NCI-H1048 (cell line): ENCODE measurements at regions not wholly inside any gene's neighbourhood (a gene's known extent, or its start where the extent isn't known, plus 50 kb on each side); places are given as distances from the start of the nearest gene placed in this dataset.
"Not testable (repeated sequence)": the region's sequence is repeated elsewhere in the genome, so short reads cannot be mapped to it uniquely, and the experiment has no call there.

Experiments
- DNase-seq: peaks from one replicate; lab custom pipeline; 2025; lab: John Stamatoyannopoulos, UW

DNA sequence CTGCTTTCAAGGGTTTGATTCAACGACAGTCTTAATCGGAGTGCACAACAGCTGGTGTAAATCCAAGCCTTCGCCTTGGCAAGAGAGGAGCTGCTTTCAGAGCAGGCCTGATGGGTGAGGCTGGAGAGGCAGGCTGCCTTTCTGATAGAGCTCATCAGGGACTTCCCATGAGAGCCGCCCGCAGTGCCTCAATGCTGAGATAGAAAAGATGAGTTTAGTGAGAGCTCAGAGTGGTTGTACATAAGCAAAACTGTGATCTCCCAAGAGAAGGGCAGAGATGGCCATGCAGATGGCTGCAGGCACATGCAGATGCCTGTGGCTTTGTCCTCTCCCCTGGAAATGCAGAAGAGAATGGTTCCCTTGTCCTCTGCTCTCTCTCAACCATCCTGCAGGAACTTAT lies 122.1 kb downstream of the ARL4C start:
- DNase-seq, result no peak

- no peak for DNase-seq
Observed at GRCh38 chr2:234374150-234374508, 122.8 kb downstream of the ARL4C start.

- no peak for DNase-seq
Observed at GRCh38 chr2:234373481-234374149, 123.3 kb downstream of the ARL4C start.

DNA sequence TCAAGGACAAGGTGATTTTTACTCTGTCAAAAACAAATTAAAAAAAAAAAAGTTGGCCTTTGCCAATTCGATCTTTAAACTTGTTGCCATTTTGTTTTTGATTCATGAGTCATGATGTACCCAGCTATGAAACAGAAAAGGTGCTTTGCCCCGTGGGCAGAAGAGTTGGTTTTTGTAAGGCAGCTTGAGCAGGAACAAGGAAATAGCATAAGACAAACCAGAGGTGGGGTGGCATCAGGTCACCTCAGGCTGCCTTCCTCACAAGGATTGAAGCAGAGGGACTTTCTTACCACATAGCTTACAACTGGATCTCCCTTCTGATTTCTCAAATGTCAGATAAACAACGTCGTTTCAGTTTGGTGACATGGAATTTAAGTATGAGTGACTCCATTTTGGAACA lies 123.8 kb downstream of the ARL4C start:
- DNase-seq, result no peak

DNA sequence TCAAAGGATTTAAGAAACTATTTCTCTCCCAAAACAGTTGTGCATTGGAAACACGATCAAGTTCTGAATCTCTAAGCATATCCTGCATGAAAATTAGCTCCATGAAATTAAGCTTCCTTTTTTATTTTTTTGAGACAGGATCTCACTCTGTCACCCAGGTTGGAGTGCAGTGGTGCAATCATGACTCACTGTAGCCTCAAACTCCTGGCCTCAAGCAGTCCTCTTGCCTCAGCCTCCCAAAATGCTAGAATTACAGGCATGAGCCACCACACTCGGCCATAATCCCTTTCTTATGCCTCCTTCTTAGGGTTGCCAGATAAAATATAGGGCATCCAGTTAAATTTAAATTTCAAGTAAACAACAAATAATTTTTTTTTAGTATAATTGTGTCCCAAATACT lies 124.4 kb downstream of the ARL4C start:
- no peak for DNase-seq

- no peak for DNase-seq
Observed at GRCh38 chr2:234368861-234369261, 128.0 kb downstream of the ARL4C start.

GRCh38 chr2:234366891-234367290 lies 130.0 kb downstream of the ARL4C start:
- DNase-seq, result no peak

DNA sequence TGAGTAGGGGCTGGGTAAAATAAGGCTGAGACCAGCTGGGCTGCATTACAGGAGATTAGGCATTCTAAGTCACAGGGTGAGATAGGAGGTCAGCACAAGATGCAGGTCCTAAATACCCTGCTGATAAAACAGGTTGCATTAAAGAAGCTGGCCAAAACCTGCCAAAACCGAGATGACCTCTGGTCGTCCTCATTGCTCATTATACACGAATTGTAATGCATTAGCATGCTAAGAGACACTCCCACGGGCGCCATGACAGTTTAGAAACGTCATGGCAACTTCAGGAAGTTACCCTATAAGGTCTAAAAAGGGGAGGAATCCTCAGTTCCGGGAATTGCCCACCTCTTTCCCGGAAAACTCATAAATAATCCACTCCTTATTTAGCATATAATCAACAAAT lies 132.2 kb downstream of the ARL4C start:
- DNase-seq, result no peak

DNA sequence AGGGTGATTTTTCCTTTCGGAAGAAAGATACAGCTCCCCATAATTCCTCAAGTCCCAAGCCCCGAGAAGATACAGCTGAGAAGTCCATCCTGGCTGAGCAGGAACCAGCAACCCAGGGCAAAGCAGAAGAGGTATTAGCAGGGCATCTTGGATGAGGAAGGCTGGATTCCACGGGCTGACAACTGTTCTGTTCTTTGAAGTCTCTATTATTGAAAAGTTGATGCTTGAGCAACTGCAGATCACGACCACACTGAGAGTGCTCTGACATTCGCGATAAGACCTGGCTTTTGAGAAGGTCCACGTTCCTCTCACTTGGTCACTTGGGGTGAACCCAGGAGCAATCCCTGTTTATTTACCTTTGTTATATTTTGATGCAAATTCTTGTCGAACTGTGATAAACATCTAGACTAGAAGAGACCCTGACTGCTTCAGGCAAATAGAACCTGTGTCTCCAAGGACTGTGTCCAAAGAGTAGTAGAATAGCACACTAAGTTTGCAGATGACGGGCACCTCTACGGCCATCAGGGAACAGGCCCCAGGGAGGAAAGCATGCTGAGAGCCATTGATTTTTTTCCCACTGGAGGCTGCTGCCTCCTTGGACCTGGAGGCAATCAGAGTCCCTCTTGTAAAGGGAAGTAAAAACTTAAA lies 133.1 kb downstream of the ARL4C start:
- no peak for DNase-seq

GRCh38 chr2:234363011-234363487 lies 133.8 kb downstream of the ARL4C start:
- no peak for DNase-seq

DNA sequence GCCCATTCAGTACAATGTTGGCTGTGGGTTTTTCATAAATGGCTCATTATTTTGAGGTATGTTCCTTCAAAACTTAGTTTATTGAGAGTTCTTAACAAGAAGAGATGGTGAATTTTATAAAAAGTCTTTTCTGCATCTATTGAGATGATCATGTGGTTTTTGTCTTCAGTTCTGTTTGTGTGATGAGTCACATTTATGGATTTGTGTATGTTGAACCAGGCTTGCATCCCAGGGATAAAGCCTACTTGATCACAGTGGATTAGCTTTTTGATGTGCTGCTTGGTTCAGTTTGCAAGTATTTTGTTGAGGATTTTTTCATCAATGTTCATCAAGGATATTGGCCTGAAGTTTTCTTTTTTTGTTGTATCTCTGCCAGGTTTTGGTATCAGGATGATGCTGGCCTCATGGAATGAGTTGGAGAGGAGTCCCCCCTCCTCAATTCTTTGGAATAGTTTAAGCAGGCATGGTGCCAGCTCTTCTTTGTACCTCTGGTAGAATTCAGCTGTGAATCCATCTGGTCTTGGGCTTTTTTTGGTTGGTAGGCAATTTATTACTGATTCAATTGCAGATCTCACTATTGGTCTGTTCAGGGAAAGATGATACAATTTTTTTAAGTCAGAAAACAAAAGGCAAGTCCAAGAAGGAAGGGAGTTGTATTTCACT lies 136.4 kb downstream of the ARL4C start:
- DNase-seq, result not testable (repeated sequence)

DNA sequence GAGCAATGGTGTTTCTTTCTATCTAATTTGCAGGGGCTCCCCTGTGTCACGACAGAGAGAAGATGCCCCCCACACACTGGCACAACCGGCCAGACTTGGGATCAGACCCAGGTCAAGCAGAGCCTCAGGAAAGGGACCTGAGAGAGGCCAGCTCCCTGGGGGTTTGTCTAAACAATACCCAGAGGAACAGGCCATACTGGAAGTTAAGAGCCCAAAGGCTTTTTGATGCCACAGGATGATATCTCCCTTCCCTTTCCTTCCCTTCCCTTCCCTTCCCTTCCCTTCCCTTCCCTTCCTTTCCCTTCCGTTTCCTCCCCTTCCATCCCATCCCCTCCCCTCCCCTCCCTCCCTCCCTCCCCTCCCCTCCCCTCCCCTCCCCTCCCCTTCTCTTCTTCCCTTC lies 139.2 kb downstream of the ARL4C start:
- no peak for DNase-seq

- no peak for DNase-seq
Observed at GRCh38 chr2:234355808-234356365, 141.0 kb downstream of the ARL4C start.

DNA sequence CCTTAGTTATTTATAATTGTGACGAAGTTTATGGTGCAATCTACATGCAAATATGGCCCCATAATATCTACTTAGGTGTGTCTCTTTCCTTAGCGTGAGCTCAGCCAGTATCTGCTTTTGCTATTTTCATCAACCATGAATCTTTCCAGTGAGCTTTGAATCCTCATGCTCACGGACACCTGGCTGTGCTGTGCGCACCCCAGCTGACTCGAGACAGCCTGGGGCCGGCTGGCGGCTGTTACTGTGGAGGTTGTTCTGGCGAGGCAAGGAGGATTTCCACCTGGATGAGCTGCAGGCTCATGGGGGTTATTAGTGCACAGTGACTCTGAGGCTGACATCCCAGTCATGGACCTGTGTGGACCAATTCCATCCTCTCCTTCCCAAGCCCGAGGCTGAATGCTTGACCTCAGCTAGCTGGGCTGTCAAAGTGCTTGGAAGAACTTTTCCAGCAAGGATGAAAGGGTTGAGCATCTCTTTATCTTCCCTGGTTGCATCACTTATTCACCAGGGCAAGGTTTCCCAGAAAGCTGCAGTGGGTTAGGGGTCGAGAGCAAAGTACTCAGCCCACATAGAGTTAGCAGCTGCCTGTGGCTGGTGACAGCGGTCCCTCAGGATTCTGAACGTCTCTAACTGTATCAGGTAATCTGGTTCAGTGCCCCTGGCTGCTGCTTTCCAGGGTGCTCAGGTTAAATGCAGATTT lies 141.7 kb downstream of the ARL4C start:
- no peak for DNase-seq

- DNase-seq, result no peak
Observed at GRCh38 chr2:234352270-234352669, 144.6 kb downstream of the ARL4C start.

GRCh38 chr2:234351866-234352265 lies 145.0 kb downstream of the ARL4C start:
- DNase-seq, result not testable (repeated sequence)

GRCh38 chr2:234348081-234348480 lies 148.8 kb downstream of the ARL4C start:
- no peak for DNase-seq

- no peak for DNase-seq
Observed at GRCh38 chr2:234345921-234346320, 151.0 kb downstream of the ARL4C start.

- no peak for DNase-seq
Observed at GRCh38 chr2:234344012-234344411, 152.9 kb downstream of the ARL4C start.

- no peak for DNase-seq
Observed at GRCh38 chr2:234343372-234343771, 153.5 kb downstream of the ARL4C start.

- no peak for DNase-seq
Observed at GRCh38 chr2:234341306-234341985, 155.4 kb downstream of the ARL4C start.

- DNase-seq, result no peak
Observed at GRCh38 chr2:234339501-234339900, 157.4 kb downstream of the ARL4C start.
